GM12892 (cell line): ENCODE measurements at regions not wholly inside any gene's neighbourhood (a gene's known extent, or its start where the extent isn't known, plus 50 kb on each side); places are given as distances from the start of the nearest gene placed in this dataset.

Source experiments
- POLR2A ChIP-seq: IDR thresholded peaks from 2 replicates; pipeline ENCODE4 v1.6.1; 2011; ENCODE audit warnings: low read depth, low read length, control low read depth
- TAF1 ChIP-seq: IDR thresholded peaks from 2 replicates; pipeline ENCODE4 v1.6.1; 2011; ENCODE audit warnings: low read depth, mild to moderate bottlenecking, control low read depth, low read length, borderline replicate concordance

- TF ChIP-seq POLR2A, result no peak
- TF ChIP-seq TAF1, result no peak
Observed at GRCh38 chr2:53170466-53170865, 597.1 kb upstream of the CHAC2 start.
